K562 (cell line): ENCODE measurements at regions not wholly inside any gene's neighbourhood (a gene's known extent, or its start where the extent isn't known, plus 50 kb on each side); places are given as distances from the start of the nearest gene placed in this dataset.

Experiments
- ATAC-seq: fragments of 200-7000 bp; cut with Tn5 transposase; 3 replicates; pipeline ENCODE4 v1.9.1; 2020; ENCODE audit warnings: moderate library complexity
- BruUV-seq: library from RNA; stranded (reverse); fragments of 400-500 nt; replicated peaks from 2 replicates; lab custom pipeline; 2021; lab: Mats Ljungman, UMichigan
- CTCF ChIA-PET: fragments of 300-600 bp; formaldehyde crosslinking; extraction: SDS; loops from one replicate; lab custom pipeline; 2021; ENCODE audit warnings: low intra/inter-chr PET ratio; lab: Yijun Ruan, JAX
- POLR2A ChIA-PET: fragments of 300-600, 350-650 bp; sonication (Branson Sonifier 250); formaldehyde crosslinking; extraction: SDS; loops from one replicate; lab custom pipeline; 2021; ENCODE audit warnings: antibody characterized with exemption, inconsistent platforms; lab: Yijun Ruan, JAX
- DNase-seq, 4 experiments: peaks; one replicate each; pipeline versions ENCODE4 v3.0.0 to v3.0.0-alpha.2; 2011 to 2018; ENCODE audit warnings: low spot score in 3 of 4, mixed read lengths in 3 of 4; ENCODE audit errors: extremely low read depth in 1 of 4
- FAIRE-seq: peaks from 2 replicates; lab custom pipeline; 2011; peaks lifted over from hg19 to GRCh38; lab: Jason Lieb, UNC
- H2AFZ ChIP-seq: 2 replicates; pipeline ENCODE4 v1.6.0; 2011; ENCODE audit warnings: low read depth, low read length, control low read depth, inconsistent platforms
- H3K27ac ChIP-seq: fragments of 200-600 bp; 3 replicates; pipeline ENCODE4 v1.8.0; 2011; ENCODE audit warnings: low read depth, mild to moderate bottlenecking, control low read depth, inconsistent platforms, low read length, moderate library complexity, mixed read lengths; ENCODE audit errors: extremely low read depth
- H3K27me3 ChIP-seq, 2 experiments: fragments of 300-600 bp in 1 of 2; 2 replicates in 1 of 2; 3 replicates in 1 of 2; pipeline versions ENCODE4 v1.6.0 to v1.8.0; 2011; ENCODE audit warnings: inconsistent platforms in 2 of 2, low read length in 2 of 2, mild to moderate bottlenecking in 1 of 2, mixed read lengths in 1 of 2, moderate library complexity in 1 of 2; ENCODE audit not compliant: control insufficient read depth in 2 of 2, insufficient read depth in 2 of 2
- H3K36me3 ChIP-seq: fragments of 300-600 bp; 3 replicates; pipeline ENCODE4 v1.8.0; 2011; ENCODE audit warnings: mild to moderate bottlenecking, low read length, inconsistent platforms; ENCODE audit not compliant: control insufficient read depth, insufficient read depth
- H3K4me1 ChIP-seq, 2 experiments: fragments of 200-600 bp in 1 of 2; replicated peaks in 1 of 2; 2 replicates in 1 of 2; 3 replicates in 1 of 2; pipeline versions ENCODE4 v1.5.1 to v1.8.0; 2011; ENCODE audit warnings: inconsistent platforms in 2 of 2, low read length in 2 of 2, mild to moderate bottlenecking in 1 of 2, mixed read lengths in 1 of 2, moderate library complexity in 1 of 2; ENCODE audit not compliant: control insufficient read depth in 2 of 2, insufficient read depth in 2 of 2
- H3K4me2 ChIP-seq: 2 replicates; pipeline ENCODE4 v1.6.1; 2011; ENCODE audit warnings: low read length, control low read depth, inconsistent platforms, mixed read lengths; ENCODE audit not compliant: insufficient read depth
- H3K4me3 ChIP-seq: fragments of 200-600 bp; sonication (generic), shearing (Covaris generic); 2 replicates; pipeline ENCODE4 v1.5.1; 2016; ENCODE audit warnings: control low read depth, inconsistent platforms
- H3K79me2 ChIP-seq: fragments of 200-600 bp; 3 replicates; pipeline ENCODE4 v1.8.0; 2011; ENCODE audit warnings: low read length, inconsistent platforms; ENCODE audit not compliant: control insufficient read depth, insufficient read depth
- H3K9ac ChIP-seq, 2 experiments: 2 replicates each; pipeline versions ENCODE4 v1.6.0 to v1.6.1; 2011; ENCODE audit warnings: low read depth in 2 of 2, low read length in 2 of 2, control low read depth in 1 of 2, inconsistent platforms in 1 of 2, mild to moderate bottlenecking in 1 of 2, mixed read lengths in 1 of 2; ENCODE audit not compliant: insufficient read depth in 1 of 2
- H3K9me1 ChIP-seq: one replicate; pipeline ENCODE4 v1.6.0; 2011; ENCODE audit warnings: inconsistent platforms, mild to moderate bottlenecking, low read length, moderate library complexity; ENCODE audit not compliant: control insufficient read depth, insufficient read depth
- H3K9me3 ChIP-seq: replicated peaks from 2 replicates; pipeline ENCODE4 v1.5.1; 2011; ENCODE audit warnings: low read depth, low read length, inconsistent platforms; ENCODE audit not compliant: control insufficient read depth, insufficient read depth
- H4K20me1 ChIP-seq: replicated peaks from 2 replicates; pipeline ENCODE4 v1.6.1; 2011; ENCODE audit warnings: low read length, inconsistent platforms, mixed read lengths; ENCODE audit not compliant: control insufficient read depth, insufficient read depth
- EHMT2 ChIP-seq: fragments of 450-650 bp; IDR thresholded peaks from 2 replicates; pipeline ENCODE4 v1.6.1; 2018; ENCODE audit warnings: antibody characterized with exemption
- MTA3 ChIP-seq: fragments of 450-650 bp; formaldehyde crosslinking; IDR thresholded peaks from 2 replicates; pipeline ENCODE4 v1.6.1; 2017; ENCODE audit warnings: mild to moderate bottlenecking, borderline replicate concordance
- PHF21A ChIP-seq: fragments of 450-650 bp; IDR thresholded peaks from 2 replicates; pipeline ENCODE4 v1.6.1; 2017; ENCODE audit warnings: low read depth, borderline replicate concordance
- POLR3G ChIP-seq: IDR thresholded peaks from 2 replicates; pipeline ENCODE4 v1.6.1; 2011; ENCODE audit not compliant: insufficient read length, insufficient replicate concordance; ENCODE audit errors: extremely low read depth
- RAD21 ChIP-seq, 2 experiments: fragments of 250-450 bp in 1 of 2; fragments of 450-650 bp in 1 of 2; sonication (Bioruptor Pico) in 1 of 2; formaldehyde crosslinking in 1 of 2; IDR thresholded peaks in 1 of 2; conservative IDR thresholded peaks in 1 of 2; 2 replicates each; pipeline versions ENCODE4 v1.4.0 to v1.8.0; 2020 to 2022; ENCODE audit warnings: mild to moderate bottlenecking in 2 of 2, moderate library complexity in 1 of 2
- RB1 ChIP-seq: fragments of 450-650 bp; IDR thresholded peaks from 2 replicates; pipeline ENCODE4 v1.6.1; 2017; ENCODE audit warnings: low read depth, mild to moderate bottlenecking
- XRCC5 ChIP-seq: fragments of 200-400 bp; formaldehyde crosslinking; IDR thresholded peaks from 2 replicates; pipeline ENCODE4 v1.6.1; 2017; ENCODE audit warnings: low read depth, mild to moderate bottlenecking, low read length
- ZNF75A ChIP-seq: fragments of 450-650 bp; formaldehyde crosslinking; IDR thresholded peaks from 2 replicates; pipeline ENCODE4 v1.4.0; 2020; ENCODE audit warnings: mild to moderate bottlenecking
- WGBS: fragments of 100-300 bp; shearing (Covaris generic); methylation state at CpG from one replicate; pipeline ENCODE4 v1.1.6; 2016; ENCODE audit warnings: low coverage, mixed read lengths; ENCODE audit not compliant: insufficient coverage; ENCODE audit errors: missing lambda C conversion rate; 5-methylcytosine and 5-hydroxymethylcytosine counted together
- in situ Hi-C: fragments of 300-500 bp; cut with MboI; formaldehyde crosslinking; loops from 4 replicates; pipeline ENCODE4 v1.15.0; 2018; ENCODE audit warnings: inconsistent platforms, mixed read lengths
- intact Hi-C: fragments of 100-400 bp; cut with micrococcal nuclease; formaldehyde crosslinking; loops from 2 replicates; pipeline ENCODE4 v1.14.2; 2022
- TF ChIP-seq, protein P1 (sequence below): fragments of 450-650 bp; IDR thresholded peaks from 2 replicates; pipeline ENCODE4 v1.6.1; 2016; ENCODE audit warnings: borderline replicate concordance
- TF ChIP-seq, protein P2 (sequence below): fragments of 450-650 bp; formaldehyde crosslinking; IDR thresholded peaks from 2 replicates; pipeline ENCODE4 v1.4.0; 2020; ENCODE audit warnings: mild to moderate bottlenecking
- TF ChIP-seq, protein P3 (sequence below), 3 experiments: IDR thresholded peaks in 2 of 3; conservative IDR thresholded peaks in 1 of 3; 2 replicates each; pipeline ENCODE4 v1.5.1; 2011 to 2012; ENCODE audit warnings: low read length in 3 of 3, mild to moderate bottlenecking in 3 of 3, control low read depth in 2 of 3, improper control_type of control experiment in 1 of 3, inconsistent platforms in 1 of 3, low read depth in 1 of 3, mixed read lengths in 1 of 3, moderate library complexity in 1 of 3; ENCODE audit not compliant: insufficient read depth in 2 of 3

DNA sequence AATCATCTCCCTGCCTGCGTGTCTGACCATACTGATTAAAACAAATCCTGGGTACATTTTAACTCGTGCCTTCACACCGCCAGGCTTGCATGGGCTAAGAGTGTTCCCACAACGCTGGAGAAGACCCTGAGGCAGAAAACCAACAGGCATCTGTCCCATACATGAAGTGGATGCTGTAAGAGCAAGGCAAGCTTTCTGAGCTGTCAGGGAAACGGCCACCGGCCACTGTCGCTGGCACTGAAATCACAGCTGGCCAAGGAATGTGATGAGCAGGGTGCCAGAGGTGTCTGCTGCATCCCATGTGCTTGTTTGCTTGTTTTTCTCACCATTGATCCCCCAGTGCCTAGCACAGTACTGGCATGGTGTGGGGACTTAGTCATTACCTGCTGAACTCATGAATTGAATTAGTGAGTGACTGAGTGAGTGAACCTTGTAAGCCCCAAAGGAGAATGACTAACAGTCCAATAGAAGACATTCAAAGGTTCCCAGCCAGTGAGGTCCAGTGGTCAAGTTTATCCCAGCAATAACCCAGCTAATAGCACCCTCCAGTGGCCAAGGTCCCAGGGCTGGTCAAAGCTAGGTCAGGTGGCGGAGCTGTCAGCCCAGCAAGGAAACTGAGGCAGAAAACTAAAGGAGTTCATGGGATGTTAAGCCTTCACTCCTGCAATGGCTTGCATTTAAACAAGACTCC lies 92.7 kb upstream of the CDH5 start:
- BruUV-seq: no TSS peak
- H3K4me1 ChIP-seq: peaks cover 0 to 7% of the 10 kb centered on the region in 2 experiments; a peak in 2 of 5 replicates
- 2% methylated on average over 8 of the region's 8 CpGs for WGBS
- H3K4me2 ChIP-seq: no peak overlapping the region
- CTCF ChIA-PET: no interaction called here
- in situ Hi-C loops (no loop called here), intact Hi-C loops (no loop called here)
- H3K9me1 ChIP-seq: no peaks in the 10 kb centered on the region
- H4K20me1 ChIP-seq: no peaks in the 10 kb centered on the region
- DNase-seq (no peak), ATAC-seq (0 out of 3 replicates have a peak, but pooled peaks have one; percentile 29), FAIRE-seq (no peak)
- no peaks in the 10 kb centered on the region for H3K79me2 ChIP-seq
- H3K9ac ChIP-seq: no peak overlapping the region
- POLR2A ChIA-PET: no interaction called here
- no peaks in the 10 kb centered on the region for H3K27me3 ChIP-seq
- H2AFZ ChIP-seq: no peak overlapping the region
- H3K36me3 ChIP-seq: no peaks in the 10 kb centered on the region
- no peak overlapping the region for H3K27ac ChIP-seq
- no peak overlapping the region for H3K4me3 ChIP-seq
- TF ChIP-seq, protein P1, sequence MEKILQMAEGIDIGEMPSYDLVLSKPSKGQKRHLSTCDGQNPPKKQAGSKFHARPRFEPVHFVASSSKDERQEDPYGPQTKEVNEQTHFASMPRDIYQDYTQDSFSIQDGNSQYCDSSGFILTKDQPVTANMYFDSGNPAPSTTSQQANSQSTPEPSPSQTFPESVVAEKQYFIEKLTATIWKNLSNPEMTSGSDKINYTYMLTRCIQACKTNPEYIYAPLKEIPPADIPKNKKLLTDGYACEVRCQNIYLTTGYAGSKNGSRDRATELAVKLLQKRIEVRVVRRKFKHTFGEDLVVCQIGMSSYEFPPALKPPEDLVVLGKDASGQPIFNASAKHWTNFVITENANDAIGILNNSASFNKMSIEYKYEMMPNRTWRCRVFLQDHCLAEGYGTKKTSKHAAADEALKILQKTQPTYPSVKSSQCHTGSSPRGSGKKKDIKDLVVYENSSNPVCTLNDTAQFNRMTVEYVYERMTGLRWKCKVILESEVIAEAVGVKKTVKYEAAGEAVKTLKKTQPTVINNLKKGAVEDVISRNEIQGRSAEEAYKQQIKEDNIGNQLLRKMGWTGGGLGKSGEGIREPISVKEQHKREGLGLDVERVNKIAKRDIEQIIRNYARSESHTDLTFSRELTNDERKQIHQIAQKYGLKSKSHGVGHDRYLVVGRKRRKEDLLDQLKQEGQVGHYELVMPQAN: no peak
- TF ChIP-seq EHMT2 (no peak), RB1 (no peak), PHF21A (no peak), XRCC5 (no peak), RAD21 (CRISPR knock-in tag; conservative IDR thresholded peaks at IDR 0.05 in 1 of 2, IDR thresholded peaks at IDR 0.05 in 1 of 2) (peak in 1 of 2 experiments; percentile 25; a peak in 2 of 4 replicates), POLR3G (no peak), MTA3 (no peak), ZNF75A (CRISPR knock-in tag) (no peak)
- TF ChIP-seq, protein P2, sequence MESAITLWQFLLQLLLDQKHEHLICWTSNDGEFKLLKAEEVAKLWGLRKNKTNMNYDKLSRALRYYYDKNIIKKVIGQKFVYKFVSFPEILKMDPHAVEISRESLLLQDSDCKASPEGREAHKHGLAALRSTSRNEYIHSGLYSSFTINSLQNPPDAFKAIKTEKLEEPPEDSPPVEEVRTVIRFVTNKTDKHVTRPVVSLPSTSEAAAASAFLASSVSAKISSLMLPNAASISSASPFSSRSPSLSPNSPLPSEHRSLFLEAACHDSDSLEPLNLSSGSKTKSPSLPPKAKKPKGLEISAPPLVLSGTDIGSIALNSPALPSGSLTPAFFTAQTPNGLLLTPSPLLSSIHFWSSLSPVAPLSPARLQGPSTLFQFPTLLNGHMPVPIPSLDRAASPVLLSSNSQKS: no peak
- TF ChIP-seq, protein P3, sequence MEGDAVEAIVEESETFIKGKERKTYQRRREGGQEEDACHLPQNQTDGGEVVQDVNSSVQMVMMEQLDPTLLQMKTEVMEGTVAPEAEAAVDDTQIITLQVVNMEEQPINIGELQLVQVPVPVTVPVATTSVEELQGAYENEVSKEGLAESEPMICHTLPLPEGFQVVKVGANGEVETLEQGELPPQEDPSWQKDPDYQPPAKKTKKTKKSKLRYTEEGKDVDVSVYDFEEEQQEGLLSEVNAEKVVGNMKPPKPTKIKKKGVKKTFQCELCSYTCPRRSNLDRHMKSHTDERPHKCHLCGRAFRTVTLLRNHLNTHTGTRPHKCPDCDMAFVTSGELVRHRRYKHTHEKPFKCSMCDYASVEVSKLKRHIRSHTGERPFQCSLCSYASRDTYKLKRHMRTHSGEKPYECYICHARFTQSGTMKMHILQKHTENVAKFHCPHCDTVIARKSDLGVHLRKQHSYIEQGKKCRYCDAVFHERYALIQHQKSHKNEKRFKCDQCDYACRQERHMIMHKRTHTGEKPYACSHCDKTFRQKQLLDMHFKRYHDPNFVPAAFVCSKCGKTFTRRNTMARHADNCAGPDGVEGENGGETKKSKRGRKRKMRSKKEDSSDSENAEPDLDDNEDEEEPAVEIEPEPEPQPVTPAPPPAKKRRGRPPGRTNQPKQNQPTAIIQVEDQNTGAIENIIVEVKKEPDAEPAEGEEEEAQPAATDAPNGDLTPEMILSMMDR (IDR thresholded peaks at IDR 0.05 in 2 of 3, conservative IDR thresholded peaks at IDR 0.05 in 1 of 3; ENCODE audit: insufficient read depth in 2 of 3, low read depth in 1 of 3, low read length in 3 of 3): peak; percentile 16 to 41 (median 25); a peak in 3 of 6 replicates
- H3K9me3 ChIP-seq: no peaks in the 10 kb centered on the region; the same call in 1 of the 2 replicates
